ENCODE measurements at regions not wholly inside any gene's neighbourhood (a gene's known extent, or its start where the extent isn't known, plus 50 kb on each side); places are given as distances from the start of the nearest gene placed in this dataset.
"Not testable (repeated sequence)": the region's sequence is repeated elsewhere in the genome, so short reads cannot be mapped to it uniquely, and the experiment has no call there.

GRCh38 chr7:85289279-85289678 is 102.4 kb upstream of the SEMA3D start:
- TF ChIP-seq EZH2 (IDR thresholded peaks at IDR 0.05) (no peak), FOXP2 (optimal IDR thresholded peaks at IDR 0.05; ENCODE audit: control extremely low read depth, extremely low read length, insufficient read depth) (no peak), POLR2AphosphoS5 (IDR thresholded peaks at IDR 0.05; ENCODE audit: borderline replicate concordance, low read depth, low read length) (no peak)
- H3K36me3 ChIP-seq (ENCODE audit: insufficient read depth, low read length), result no peaks in the 10 kb centered on the region
- no peak for DNase-seq (ENCODE audit: low read depth, low spot score)
- no peaks in the 10 kb centered on the region for H3K9me3 ChIP-seq (ENCODE audit: low read depth, low read length)
- no peak overlapping the region for H3K27ac ChIP-seq
- no peak overlapping the region for H3K4me3 ChIP-seq
- no peak overlapping the region for H3K9ac ChIP-seq (ENCODE audit: insufficient read length)

- H3K9ac ChIP-seq (ENCODE audit: insufficient read length), result no peak overlapping the region
- no peak for TF ChIP-seq EZH2 (IDR thresholded peaks at IDR 0.05)
- TF ChIP-seq POLR2AphosphoS5 (IDR thresholded peaks at IDR 0.05; ENCODE audit: borderline replicate concordance, low read depth, low read length), result no peak
- TF ChIP-seq FOXP2 (optimal IDR thresholded peaks at IDR 0.05; ENCODE audit: control extremely low read depth, extremely low read length, insufficient read depth), result no peak
- no peak for DNase-seq (ENCODE audit: low read depth, low spot score)
- no peaks in the 10 kb centered on the region for H3K36me3 ChIP-seq (ENCODE audit: insufficient read depth, low read length)
- no peak overlapping the region for H3K4me3 ChIP-seq
- H3K27ac ChIP-seq, result no peak overlapping the region
- no peaks in the 10 kb centered on the region for H3K9me3 ChIP-seq (ENCODE audit: low read depth, low read length)
Measured at GRCh38 chr7:85287106-85287825, 100.4 kb upstream of the SEMA3D start.

- no peak for DNase-seq (ENCODE audit: low read depth, low spot score)
- H3K27ac ChIP-seq, result no peak overlapping the region
- no peak overlapping the region for H3K9ac ChIP-seq (ENCODE audit: insufficient read length)
- H3K9me3 ChIP-seq (ENCODE audit: low read depth, low read length), result no peaks in the 10 kb centered on the region
- TF ChIP-seq POLR2AphosphoS5 (IDR thresholded peaks at IDR 0.05; ENCODE audit: borderline replicate concordance, low read depth, low read length), result no peak
- no peak for TF ChIP-seq EZH2 (IDR thresholded peaks at IDR 0.05)
- TF ChIP-seq FOXP2 (optimal IDR thresholded peaks at IDR 0.05; ENCODE audit: control extremely low read depth, extremely low read length, insufficient read depth), result no peak
- H3K4me3 ChIP-seq, result no peak overlapping the region
- no peaks in the 10 kb centered on the region for H3K36me3 ChIP-seq (ENCODE audit: insufficient read depth, low read length)
Measured at GRCh38 chr7:85286446-85286845, 99.6 kb upstream of the SEMA3D start.

- no peak overlapping the region for H3K27ac ChIP-seq
Measured at GRCh38 chr7:85285527-85285926, 98.7 kb upstream of the SEMA3D start.

GRCh38 chr7:85275204-85275603 is 88.3 kb upstream of the SEMA3D start:
- Histone ChIP-seq H3K9me3 (ENCODE audit: low read depth, low read length) (no peaks in the 10 kb centered on the region), H3K9ac (ENCODE audit: insufficient read length) (no peak overlapping the region), H3K27ac (no peak overlapping the region), H3K36me3 (ENCODE audit: insufficient read depth, low read length) (no peaks in the 10 kb centered on the region), H3K4me3 (no peak overlapping the region)
- DNase-seq (ENCODE audit: low read depth, low spot score), result no peak
- no peak for TF ChIP-seq EZH2 (IDR thresholded peaks at IDR 0.05)
- no peak for TF ChIP-seq POLR2AphosphoS5 (IDR thresholded peaks at IDR 0.05; ENCODE audit: borderline replicate concordance, low read depth, low read length)
- TF ChIP-seq FOXP2 (optimal IDR thresholded peaks at IDR 0.05; ENCODE audit: control extremely low read depth, extremely low read length, insufficient read depth), result no peak

More at GRCh38 chr7:85285527-85285926, 98.7 kb upstream of the SEMA3D start:
- Histone ChIP-seq H3K4me3 (no peak overlapping the region), H3K36me3 (ENCODE audit: insufficient read depth, low read length) (no peaks in the 10 kb centered on the region), H3K9me3 (ENCODE audit: low read depth, low read length) (no peaks in the 10 kb centered on the region), H3K9ac (ENCODE audit: insufficient read length) (no peak overlapping the region)
- no peak for TF ChIP-seq EZH2 (IDR thresholded peaks at IDR 0.05)
- no peak for TF ChIP-seq FOXP2 (optimal IDR thresholded peaks at IDR 0.05; ENCODE audit: control extremely low read depth, extremely low read length, insufficient read depth)
- TF ChIP-seq POLR2AphosphoS5 (IDR thresholded peaks at IDR 0.05; ENCODE audit: borderline replicate concordance, low read depth, low read length), result no peak
- DNase-seq (ENCODE audit: low read depth, low spot score), result no peak

GRCh38 chr7:85274454-85274853 is 87.6 kb upstream of the SEMA3D start:
- H3K9me3 ChIP-seq (ENCODE audit: low read depth, low read length), result no peaks in the 10 kb centered on the region
- no peak for DNase-seq (ENCODE audit: low read depth, low spot score)
- H3K36me3 ChIP-seq (ENCODE audit: insufficient read depth, low read length), result no peaks in the 10 kb centered on the region
- H3K9ac ChIP-seq (ENCODE audit: insufficient read length), result no peak overlapping the region
- H3K4me3 ChIP-seq, result no peak overlapping the region
- no peak overlapping the region for H3K27ac ChIP-seq
- no peak for TF ChIP-seq EZH2 (IDR thresholded peaks at IDR 0.05)
- no peak for TF ChIP-seq POLR2AphosphoS5 (IDR thresholded peaks at IDR 0.05; ENCODE audit: borderline replicate concordance, low read depth, low read length)
- no peak for TF ChIP-seq FOXP2 (optimal IDR thresholded peaks at IDR 0.05; ENCODE audit: control extremely low read depth, extremely low read length, insufficient read depth)

- Histone ChIP-seq H3K27ac (no peak overlapping the region), H3K36me3 (ENCODE audit: insufficient read depth, low read length) (no peaks in the 10 kb centered on the region), H3K9ac (ENCODE audit: insufficient read length) (no peak overlapping the region), H3K9me3 (ENCODE audit: low read depth, low read length) (no peaks in the 10 kb centered on the region), H3K4me3 (0 out of 2 replicates have a peak overlapping the region, but pooled peaks have one; percentile 10)
- no peak for DNase-seq (ENCODE audit: low read depth, low spot score)
- TF ChIP-seq EZH2 (IDR thresholded peaks at IDR 0.05) (no peak), FOXP2 (optimal IDR thresholded peaks at IDR 0.05; ENCODE audit: control extremely low read depth, extremely low read length, insufficient read depth) (no peak), POLR2AphosphoS5 (IDR thresholded peaks at IDR 0.05; ENCODE audit: borderline replicate concordance, low read depth, low read length) (no peak)
Measured at GRCh38 chr7:85262891-85263290, 76.0 kb upstream of the SEMA3D start.

- no peak overlapping the region for H3K27ac ChIP-seq
- TF ChIP-seq FOXP2 (optimal IDR thresholded peaks at IDR 0.05; ENCODE audit: control extremely low read depth, extremely low read length, insufficient read depth) (no peak), POLR2AphosphoS5 (IDR thresholded peaks at IDR 0.05; ENCODE audit: borderline replicate concordance, low read depth, low read length) (no peak), EZH2 (IDR thresholded peaks at IDR 0.05) (no peak)
- H3K9me3 ChIP-seq (ENCODE audit: low read depth, low read length), result no peaks in the 10 kb centered on the region
- no peak overlapping the region for H3K4me3 ChIP-seq
- H3K36me3 ChIP-seq (ENCODE audit: insufficient read depth, low read length), result no peaks in the 10 kb centered on the region
- DNase-seq (ENCODE audit: low read depth, low spot score), result no peak
- H3K9ac ChIP-seq (ENCODE audit: insufficient read length), result no peak overlapping the region
Measured at GRCh38 chr7:85261336-85261735, 74.5 kb upstream of the SEMA3D start.

GRCh38 chr7:85249787-85250186 is 62.9 kb upstream of the SEMA3D start:
- not testable (repeated sequence) for H3K4me3 ChIP-seq; H3K36me3 ChIP-seq (ENCODE audit: insufficient read depth, low read length); H3K27ac ChIP-seq; DNase-seq (ENCODE audit: low read depth, low spot score); H3K9ac ChIP-seq (ENCODE audit: insufficient read length); H3K9me3 ChIP-seq (ENCODE audit: low read depth, low read length)

Measured in SK-N-MC (cell line).